ENCODE measurements at regions not wholly inside any gene's neighbourhood (a gene's known extent, or its start where the extent isn't known, plus 50 kb on each side); places are given as distances from the start of the nearest gene placed in this dataset.

- Histone ChIP-seq H4K8ac (ENCODE audit: extremely low read depth, insufficient read depth, low read length) (no peak overlapping the region), H2BK15ac (ENCODE audit: low read length) (no peak overlapping the region), H2BK120ac (replicated peaks; ENCODE audit: low read depth, low read length) (no peak overlapping the region), H3K36me3 (ENCODE audit: control insufficient read depth in 2 of 4, insufficient read depth in 4 of 4, low read length in 3 of 4) (no peaks in the 10 kb centered on the region), H3K14ac (ENCODE audit: insufficient read length) (no peak overlapping the region), H3K9me3 (ENCODE audit: insufficient read depth in 2 of 2, low read depth in 1 of 2, low read length in 1 of 2) (0 out of 4 replicates have a peak, but pooled peaks cover 0 to 3% of the 10 kb centered on the region in 2 experiments), H3K23ac (ENCODE audit: insufficient read length) (no peak overlapping the region), H2AFZ (ENCODE audit: low read length) (no peak overlapping the region), H2BK20ac (ENCODE audit: low read length) (no peak overlapping the region), H3K79me2 (ENCODE audit: control insufficient read depth in 1 of 2, insufficient read depth in 2 of 2, low read length in 2 of 2) (no peaks in the 10 kb centered on the region), H3K4ac (replicated peaks; ENCODE audit: insufficient read length, low read depth, low read length) (no peak overlapping the region), H2BK5ac (ENCODE audit: low read depth, low read length) (no peak overlapping the region), H4K91ac (replicated peaks; ENCODE audit: insufficient read length, low read length) (no peak overlapping the region), H4K20me1 (replicated peaks in 1 of 2; ENCODE audit: control insufficient read depth in 1 of 2, insufficient read depth in 2 of 2, low read length in 2 of 2) (no peaks in the 10 kb centered on the region), H3K4me2 (ENCODE audit: insufficient read depth in 1 of 2, low read depth in 2 of 2, low read length in 2 of 2) (peak overlapping the region in 1 of 2 experiments; percentile 24; a peak in 1 of 4 replicates), H3K9ac (replicated peaks in 1 of 4; ENCODE audit: extremely low read depth in 1 of 4, low read depth in 3 of 4, low read length in 3 of 4) (no peak overlapping the region), H3K27ac (ENCODE audit: low read depth, low read length) (no peak overlapping the region), H3K4me3 (ENCODE audit: extremely low read depth in 1 of 4, insufficient read depth in 2 of 4, low read depth in 3 of 4, low read length in 4 of 4) (peak overlapping the region in 1 of 4 experiments; percentile 26; a peak in 1 of 8 replicates), H3K27me3 (replicated peaks in 1 of 4; ENCODE audit: control insufficient read depth in 3 of 4, extremely low read depth in 1 of 4, insufficient read depth in 3 of 4, low read length in 3 of 4) (peaks cover 0 to 3% (median 0%) of the 10 kb centered on the region in 4 experiments; a peak in 1 of 7 replicates), H3K56ac (replicated peaks; ENCODE audit: insufficient read length, low read depth, low read length) (no peak overlapping the region), H3K18ac (ENCODE audit: extremely low read depth, low read length) (no peak overlapping the region), H3K23me2 (ENCODE audit: low read depth, low read length) (no peaks in the 10 kb centered on the region), H3K79me1 (ENCODE audit: low read depth, low read length) (no peaks in the 10 kb centered on the region), H2AK5ac (ENCODE audit: low read depth, low read length) (no peak overlapping the region), H3K4me1 (replicated peaks in 1 of 4; ENCODE audit: control insufficient read depth in 3 of 4, insufficient read depth in 4 of 4, low read length in 3 of 4) (peaks cover 0 to 6% (median under 1%) of the 10 kb centered on the region in 4 experiments; a peak in 1 of 7 replicates), H2BK12ac (ENCODE audit: low read depth, low read length) (no peak overlapping the region), H4K5ac (ENCODE audit: insufficient read length, low read depth, low read length) (peak overlapping the region; percentile 59)
- CTCF ChIA-PET (ENCODE audit: partially characterized antibody): no interaction called here
- POLR2A ChIA-PET (ENCODE audit: partially characterized antibody): no interaction called here
- no peak for FAIRE-seq
- WGBS, 2 experiments (ENCODE audit: extremely low coverage in 1 of 2, insufficient coverage in 1 of 2, insufficient read length in 1 of 2, insufficient replicate concordance in 2 of 2, low coverage in 1 of 2, low lambda C conversion rate in 2 of 2, missing lambda C conversion rate in 1 of 2): 33% methylated on average over 1 of the region's 1 CpG; no CpG with 5 or more reads in 1 of the 2 experiments
- DNase-seq (ENCODE audit: low read depth in 1 of 2, low spot score in 2 of 2): no peak
- TF ChIP-seq POU5F1 (IDR thresholded peaks at IDR 0.05; ENCODE audit: low read depth, low read length): peak; percentile 37; the same call in 1 of the 2 replicates
- no peak for TF ChIP-seq RAD21 (IDR thresholded peaks at IDR 0.05 in 1 of 2, conservative IDR thresholded peaks at IDR 0.05 in 1 of 2; ENCODE audit: low read depth in 2 of 2, low read length in 2 of 2)
- TF ChIP-seq RXRA (IDR thresholded peaks at IDR 0.05; ENCODE audit: insufficient read depth, low read depth, low read length): no peak
- TF ChIP-seq GTF2F1 (IDR thresholded peaks at IDR 0.05; ENCODE audit: borderline replicate concordance, low read depth, low read length): no peak
Measured at GRCh38 chr15:46229263-46229662, 594.4 kb downstream of the SQOR start.

Measured in H1 (cell line).